RWPE1 (cell line): ENCODE measurements at regions not wholly inside any gene's neighbourhood (a gene's known extent, or its start where the extent isn't known, plus 50 kb on each side); places are given as distances from the start of the nearest gene placed in this dataset.

Experiments
- CTCF ChIA-PET: fragments of 350-600 bp; sonication (Branson Sonifier 250); formaldehyde crosslinking; extraction: SDS; loops from one replicate; lab custom pipeline; 2021; lab: Yijun Ruan, JAX
- POLR2A ChIA-PET: fragments of 400-600 bp; formaldehyde crosslinking; extraction: SDS; loops from one replicate; lab custom pipeline; 2020; ENCODE audit warnings: antibody characterized with exemption; ENCODE audit not compliant: low non-redundant PET; lab: Yijun Ruan, JAX
- DNase-seq: peaks from one replicate; pipeline ENCODE4 v3.0.0; 2012; ENCODE audit warnings: low spot score
- H3K27ac ChIP-seq: fragments of 450-650 bp; 2 replicates; pipeline ENCODE4 v1.5.1; 2017
- TF ChIP-seq, protein P1 (sequence below): fragments of 450-650 bp; conservative IDR thresholded peaks from 2 replicates; pipeline ENCODE4 v1.5.1; 2017; ENCODE audit warnings: low read depth, mild to moderate bottlenecking

DNA sequence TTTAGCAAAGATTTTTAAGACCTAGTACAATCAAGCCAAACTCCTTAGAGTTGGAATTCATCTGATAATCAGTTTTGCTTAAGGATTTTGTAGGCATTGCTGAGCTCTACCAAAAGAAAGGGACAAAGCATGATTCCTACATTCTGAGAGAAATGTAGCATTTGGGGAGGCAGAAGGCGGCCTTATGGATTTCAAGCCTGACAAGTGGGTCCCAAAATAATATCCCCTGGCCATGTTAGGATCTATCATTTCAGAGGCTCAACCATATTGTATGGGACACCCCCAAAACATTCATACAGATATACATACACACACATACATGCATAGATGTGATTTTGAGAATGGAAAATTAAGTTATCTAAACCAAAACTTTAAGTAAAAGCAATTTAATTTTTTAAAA, 257.8 kb upstream of the VLDLR start:
- CTCF ChIA-PET, result no interaction called here
- DNase-seq, result no peak
- H3K27ac ChIP-seq, result no peak overlapping the region
- POLR2A ChIA-PET, result no interaction called here
- TF ChIP-seq, protein P1, sequence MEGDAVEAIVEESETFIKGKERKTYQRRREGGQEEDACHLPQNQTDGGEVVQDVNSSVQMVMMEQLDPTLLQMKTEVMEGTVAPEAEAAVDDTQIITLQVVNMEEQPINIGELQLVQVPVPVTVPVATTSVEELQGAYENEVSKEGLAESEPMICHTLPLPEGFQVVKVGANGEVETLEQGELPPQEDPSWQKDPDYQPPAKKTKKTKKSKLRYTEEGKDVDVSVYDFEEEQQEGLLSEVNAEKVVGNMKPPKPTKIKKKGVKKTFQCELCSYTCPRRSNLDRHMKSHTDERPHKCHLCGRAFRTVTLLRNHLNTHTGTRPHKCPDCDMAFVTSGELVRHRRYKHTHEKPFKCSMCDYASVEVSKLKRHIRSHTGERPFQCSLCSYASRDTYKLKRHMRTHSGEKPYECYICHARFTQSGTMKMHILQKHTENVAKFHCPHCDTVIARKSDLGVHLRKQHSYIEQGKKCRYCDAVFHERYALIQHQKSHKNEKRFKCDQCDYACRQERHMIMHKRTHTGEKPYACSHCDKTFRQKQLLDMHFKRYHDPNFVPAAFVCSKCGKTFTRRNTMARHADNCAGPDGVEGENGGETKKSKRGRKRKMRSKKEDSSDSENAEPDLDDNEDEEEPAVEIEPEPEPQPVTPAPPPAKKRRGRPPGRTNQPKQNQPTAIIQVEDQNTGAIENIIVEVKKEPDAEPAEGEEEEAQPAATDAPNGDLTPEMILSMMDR, result no peak

DNA sequence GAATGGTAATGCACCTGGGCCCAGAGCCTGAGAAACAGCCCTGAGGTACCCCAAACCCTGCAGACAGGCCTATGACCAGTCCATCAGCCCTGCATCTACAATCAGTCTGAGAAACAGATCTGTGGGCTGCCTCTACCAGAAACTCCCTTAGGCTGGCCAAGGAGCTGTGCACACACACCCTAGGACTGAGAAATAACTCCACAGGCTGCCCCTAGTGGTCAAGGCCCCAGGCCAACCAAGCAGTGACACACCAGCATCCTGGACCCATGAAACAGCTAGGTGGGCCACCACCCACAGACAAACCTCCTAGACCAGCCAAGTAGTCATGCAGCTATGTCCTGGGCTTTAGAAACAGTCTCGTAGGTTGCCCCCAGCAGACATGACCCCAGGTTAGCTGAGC, 253.6 kb upstream of the VLDLR start:
- POLR2A ChIA-PET, result no interaction called here
- CTCF ChIA-PET, result no interaction called here
- H3K27ac ChIP-seq, result no peak overlapping the region
- TF ChIP-seq, protein P1, result no peak
- no peak for DNase-seq

DNA sequence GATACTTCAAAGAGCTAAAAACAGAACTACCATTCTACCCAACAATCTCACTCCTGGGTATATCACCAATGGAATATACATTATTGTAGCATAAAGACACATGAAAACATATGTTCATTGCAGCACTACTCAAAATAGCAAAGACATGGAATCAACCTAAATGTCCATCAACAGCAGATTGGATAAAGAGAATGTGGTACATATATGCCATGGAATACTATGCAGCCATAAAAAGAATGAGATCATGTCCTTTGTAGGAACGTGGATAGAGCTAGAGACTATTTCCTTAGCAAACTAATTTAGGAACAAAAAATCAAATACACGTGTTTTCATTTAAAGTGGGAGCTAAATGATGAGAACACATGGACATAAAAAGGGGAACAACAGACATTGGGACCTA, 247.9 kb upstream of the VLDLR start:
- TF ChIP-seq, protein P1, result no peak

DNA sequence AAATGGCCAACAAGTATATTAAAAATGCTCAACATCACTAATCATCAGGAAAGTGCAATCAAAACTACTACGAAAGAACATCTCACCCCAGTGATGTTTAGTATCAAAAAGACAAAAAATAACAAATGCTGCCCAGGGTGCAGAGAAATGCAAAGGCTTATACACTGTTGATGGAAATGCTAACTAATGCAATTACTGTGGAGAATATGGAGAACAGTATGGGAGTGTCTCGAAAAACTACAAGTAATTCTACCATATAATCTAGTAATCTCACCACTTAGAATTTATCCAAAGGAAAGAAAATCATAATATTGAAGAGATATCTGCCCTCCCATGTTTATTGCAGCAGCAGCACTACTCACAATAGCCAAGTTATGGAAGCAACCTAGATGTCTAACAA, 246.5 kb upstream of the VLDLR start:
- DNase-seq, result no peak
- ChIA-PET POLR2A (no interaction called here), CTCF (no interaction called here)
- TF ChIP-seq, protein P1, result no peak
- H3K27ac ChIP-seq, result no peak overlapping the region

More for the DNA sequence above, 247.9 kb upstream of the VLDLR start:
- POLR2A ChIA-PET, result no interaction called here
- CTCF ChIA-PET, result no interaction called here
- DNase-seq, result no peak
- no peak overlapping the region for H3K27ac ChIP-seq

DNA sequence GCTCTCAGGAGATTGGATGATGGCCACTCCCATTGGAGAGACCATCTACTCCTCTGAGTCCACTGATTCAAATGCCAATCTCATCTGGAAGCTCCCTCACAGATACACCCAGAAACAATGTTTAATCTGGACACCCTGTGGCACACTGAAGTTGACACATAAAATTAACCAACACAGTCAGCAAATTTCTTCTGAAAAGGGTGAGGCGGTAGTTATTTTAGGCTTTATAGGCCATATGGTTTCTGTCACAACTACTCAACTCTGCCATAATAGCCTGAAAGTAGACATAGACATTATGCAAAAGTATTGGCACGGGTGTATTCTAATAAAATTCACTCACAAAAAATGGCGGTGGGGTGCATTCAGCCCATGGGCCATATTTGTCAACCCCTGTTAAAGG, 244.5 kb upstream of the VLDLR start:
- no peak overlapping the region for H3K27ac ChIP-seq
- no peak for DNase-seq
- ChIA-PET CTCF (no interaction called here), POLR2A (no interaction called here)
- TF ChIP-seq, protein P1, result no peak

DNA sequence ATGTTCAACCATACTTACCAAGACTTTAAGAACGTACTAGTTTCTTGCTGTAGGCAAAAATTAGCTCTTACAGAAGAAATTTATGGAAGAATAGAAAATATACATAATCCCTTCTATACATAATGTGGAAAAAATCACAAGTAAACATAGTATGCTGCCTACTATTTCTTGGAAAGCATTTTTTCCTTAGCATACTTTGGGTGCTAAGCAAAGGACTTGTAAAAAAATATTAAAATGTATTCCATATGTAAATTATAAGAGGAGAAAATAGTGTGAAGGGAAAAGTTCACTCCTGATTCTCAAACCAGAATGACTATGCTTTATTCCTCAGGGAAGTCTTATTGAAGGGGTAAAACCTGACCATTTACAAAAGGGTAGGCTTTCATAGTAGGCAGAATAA, 243.8 kb upstream of the VLDLR start:
- ChIA-PET CTCF (no interaction called here), POLR2A (no interaction called here)
- no peak for DNase-seq
- TF ChIP-seq, protein P1, result no peak
- no peak overlapping the region for H3K27ac ChIP-seq

DNA sequence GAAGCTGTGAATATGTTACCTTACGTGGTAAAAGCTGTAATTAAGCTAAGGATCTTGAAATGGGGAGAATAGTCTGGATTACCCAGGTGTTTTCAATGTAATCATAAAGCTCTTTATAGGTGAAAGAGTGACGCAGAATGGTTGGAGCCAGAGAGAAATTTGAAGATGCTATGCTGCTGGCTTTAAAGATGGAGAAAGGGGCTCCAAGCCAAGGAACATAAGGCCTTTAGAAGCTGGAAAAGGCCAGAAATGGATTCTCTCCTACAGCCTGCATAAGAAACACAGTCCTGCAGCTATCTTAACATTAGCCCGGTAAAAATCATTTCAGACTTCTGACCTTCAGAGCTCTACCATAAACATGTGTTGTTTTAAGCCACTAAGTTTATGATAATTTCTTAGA, 243.3 kb upstream of the VLDLR start:
- TF ChIP-seq, protein P1, result no peak
- DNase-seq, result no peak
- POLR2A ChIA-PET, result no interaction called here
- no peak overlapping the region for H3K27ac ChIP-seq
- CTCF ChIA-PET, result no interaction called here
